Thyroid gland (tissue), 4 donors: ENCODE measurements at regions not wholly inside any gene's neighbourhood (a gene's known extent, or its start where the extent isn't known, plus 50 kb on each side); places are given as distances from the start of the nearest gene placed in this dataset.

Experiments used
- DNase-seq, 2 donors: peaks; one replicate each; pipeline ENCODE4 v3.0.0-alpha.2; 2019
- H3K27ac ChIP-seq, 3 donors: fragments of 200-600 bp; sonication (generic); 1 replicate in 2 of 3; 2 replicates in 1 of 3; pipeline ENCODE4 v1.5.1; 2016 to 2019; ENCODE audit warnings: mild to moderate bottlenecking in 1 of 3, moderate library complexity in 1 of 3
- H3K27me3 ChIP-seq: fragments of 200-600 bp; sonication (generic); one replicate; pipeline ENCODE4 v1.5.1; 2019
- H3K36me3 ChIP-seq, 2 donors: fragments of 200-600 bp; sonication (generic); one replicate each; pipeline ENCODE4 v1.5.1; 2016 to 2019
- H3K4me1 ChIP-seq, 2 donors: fragments of 200-600 bp; sonication (generic); one replicate each; pipeline ENCODE4 v1.5.1; 2017 to 2019
- H3K4me3 ChIP-seq, 3 donors: fragments of 200-600 bp; sonication (generic); replicated peaks in 1 of 3; 1 replicate in 2 of 3; 2 replicates in 1 of 3; pipeline ENCODE4 v1.5.1; 2016; ENCODE audit warnings: mild to moderate bottlenecking in 1 of 3
- H3K9me3 ChIP-seq: fragments of 200-600 bp; sonication (generic); one replicate; pipeline ENCODE4 v1.5.1; 2017
- CTCF ChIP-seq, 6 experiments: fragments of 200-600 bp in 3 of 6; fragments of 450-650 bp in 3 of 6; sonication (generic) in 3 of 6; IDR thresholded peaks; one replicate each; pipeline ENCODE4 v1.5.1; 2016 to 2019; ENCODE audit warnings: antibody characterized with exemption in 6 of 6, mild to moderate bottlenecking in 2 of 6, inconsistent platforms in 1 of 6, moderate library complexity in 1 of 6
- POLR2A ChIP-seq, 2 donors: fragments of 450-650 bp; IDR thresholded peaks; one replicate each; pipeline ENCODE4 v1.6.1; 2017; ENCODE audit warnings: antibody characterized with exemption in 2 of 2, mild to moderate bottlenecking in 2 of 2, moderate library complexity in 1 of 2
- WGBS, 2 donors: methylation state at CpG; one replicate each; pipeline ENCODE4 v1.1.5; 2017; 5-methylcytosine and 5-hydroxymethylcytosine counted together
- intact Hi-C: fragments of 100-400 bp; cut with DNase I; formaldehyde crosslinking; loops from one replicate; pipeline ENCODE4 v1.15.1; 2023

- TF ChIP-seq POLR2A (IDR thresholded peaks at IDR 0.05) (no peak), CTCF (IDR thresholded peaks at IDR 0.05) (no peak)
- no peak for DNase-seq
- WGBS, 2 donors: 85 to 93% methylated on average over 1 of the region's 1 CpG
- Histone ChIP-seq H3K27me3 (no peaks in the 10 kb centered on the region), H3K4me3 (no peak overlapping the region), H3K27ac (no peak overlapping the region), H3K36me3 (no peaks in the 10 kb centered on the region), H3K9me3 (no peaks in the 10 kb centered on the region), H3K4me1 (no peaks in the 10 kb centered on the region)
- intact Hi-C loops: no loop called here
Observed at GRCh38 chr11:80698637-80699036, 1257.8 kb upstream of the TENM4 start.

GRCh38 chr11:80694385-80694784 lies 1253.6 kb upstream of the TENM4 start:
- intact Hi-C loops: no loop called here
- no peaks in the 10 kb centered on the region for H3K36me3 ChIP-seq
- H3K27me3 ChIP-seq: no peaks in the 10 kb centered on the region
- no peaks in the 10 kb centered on the region for H3K9me3 ChIP-seq
- TF ChIP-seq CTCF (IDR thresholded peaks at IDR 0.05): no peak
- no peak for TF ChIP-seq POLR2A (IDR thresholded peaks at IDR 0.05)
- no peak overlapping the region for H3K27ac ChIP-seq
- no peaks in the 10 kb centered on the region for H3K4me1 ChIP-seq
- no peak for DNase-seq
- no peak overlapping the region for H3K4me3 ChIP-seq

GRCh38 chr11:80687941-80688340 lies 1247.1 kb upstream of the TENM4 start:
- no peak for DNase-seq
- H3K4me3 ChIP-seq: no peak overlapping the region
- no peaks in the 10 kb centered on the region for H3K27me3 ChIP-seq
- TF ChIP-seq POLR2A (IDR thresholded peaks at IDR 0.05): no peak
- no peak for TF ChIP-seq CTCF (IDR thresholded peaks at IDR 0.05)
- no peak overlapping the region for H3K27ac ChIP-seq
- intact Hi-C loops: no loop called here
- H3K36me3 ChIP-seq: no peaks in the 10 kb centered on the region
- WGBS, 2 donors: 68 to 73% methylated on average over 2 of the region's 2 CpGs
- H3K4me1 ChIP-seq: no peaks in the 10 kb centered on the region
- H3K9me3 ChIP-seq: no peaks in the 10 kb centered on the region

- no peaks in the 10 kb centered on the region for H3K4me1 ChIP-seq
- intact Hi-C loops: no loop called here
- no peak for DNase-seq
- TF ChIP-seq POLR2A (IDR thresholded peaks at IDR 0.05) (no peak), CTCF (IDR thresholded peaks at IDR 0.05) (no peak)
- H3K27me3 ChIP-seq: no peaks in the 10 kb centered on the region
- H3K36me3 ChIP-seq: no peaks in the 10 kb centered on the region
- no peak overlapping the region for H3K27ac ChIP-seq
- no peaks in the 10 kb centered on the region for H3K9me3 ChIP-seq
- H3K4me3 ChIP-seq: no peak overlapping the region
- 82 to 85% methylated on average over 4 of the region's 4 CpGs for WGBS, 2 donors
Observed at GRCh38 chr11:80686889-80687288, 1246.1 kb upstream of the TENM4 start.

GRCh38 chr11:80673566-80673965 lies 1232.7 kb upstream of the TENM4 start:
- Histone ChIP-seq H3K27ac (no peak overlapping the region), H3K36me3 (no peaks in the 10 kb centered on the region), H3K27me3 (no peaks in the 10 kb centered on the region), H3K9me3 (no peaks in the 10 kb centered on the region), H3K4me1 (no peaks in the 10 kb centered on the region), H3K4me3 (no peak overlapping the region)
- no peak for DNase-seq
- intact Hi-C loops: no loop called here
- TF ChIP-seq CTCF (IDR thresholded peaks at IDR 0.05) (no peak), POLR2A (IDR thresholded peaks at IDR 0.05) (no peak)
